Activated naive CD8-positive, alpha-beta T cell treated with anti-CD3 and anti-CD28 coated beads, Interleukin-2, amount 10 ng/mL, durations not matched to agents 7 days and 5 days (primary cell): ENCODE measurements at regions not wholly inside any gene's neighbourhood (a gene's known extent, or its start where the extent isn't known, plus 50 kb on each side); places are given as distances from the start of the nearest gene placed in this dataset.
"Not testable (repeated sequence)": the region's sequence is repeated elsewhere in the genome, so short reads cannot be mapped to it uniquely, and the experiment has no call there.

Experiments used
- ATAC-seq: fragments of 150-1000 bp; cut with Tn5 transposase; one replicate; pipeline ENCODE4 v1.10.0; 2021; ENCODE audit warnings: low read depth, moderate library complexity
- POLR2A ChIA-PET: fragments of 350-600 bp; sonication (Branson Sonifier 250); formaldehyde crosslinking; loops from one replicate; lab custom pipeline; 2021; ENCODE audit warnings: antibody characterized with exemption; lab: Charles Lee
- DNase-seq: peaks from one replicate; pipeline ENCODE4 v3.0.0; 2021
- H3K27ac Mint-ChIP-seq: one replicate; pipeline ENCODE4 v1.8.0; 2022; ENCODE audit warnings: mild to moderate bottlenecking, mixed read lengths
- H3K27me3 Mint-ChIP-seq: one replicate; pipeline ENCODE4 v1.8.0; 2022; ENCODE audit warnings: mild to moderate bottlenecking, moderate library complexity, mixed read lengths
- H3K36me3 Mint-ChIP-seq: one replicate; pipeline ENCODE4 v1.8.0; 2021; ENCODE audit warnings: mild to moderate bottlenecking, mixed read lengths
- H3K4me1 Mint-ChIP-seq: one replicate; pipeline ENCODE4 v1.8.0; 2021; ENCODE audit warnings: mixed read lengths
- H3K4me3 Mint-ChIP-seq: one replicate; pipeline ENCODE4 v1.8.0; 2022; ENCODE audit warnings: mild to moderate bottlenecking, moderate library complexity, mixed read lengths
- H3K9me3 Mint-ChIP-seq: one replicate; pipeline ENCODE4 v1.8.0; 2021; ENCODE audit warnings: mixed read lengths

DNA sequence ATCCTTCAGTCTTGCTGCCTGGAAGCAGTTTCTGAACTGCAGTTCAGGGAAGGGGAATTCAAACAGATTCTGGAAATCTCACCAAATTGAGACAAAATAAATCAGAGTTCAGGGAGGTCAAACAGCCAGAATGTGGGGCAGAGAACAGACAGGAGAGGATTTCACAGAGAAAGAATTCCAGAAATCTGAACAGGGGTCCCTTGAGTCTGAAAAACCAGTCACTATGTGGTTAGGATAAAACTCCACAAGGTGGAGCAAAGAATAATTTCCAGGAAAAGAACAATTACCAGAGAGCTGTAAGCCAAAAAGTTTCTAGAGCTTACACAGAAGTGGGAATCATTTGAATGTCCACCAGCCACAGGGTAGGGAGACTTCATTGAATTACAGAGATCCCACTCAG is 84.7 kb downstream of the URB2 start:
- Mint-ChIP-seq H3K4me1 (no peaks in the 10 kb centered on the region), H3K36me3 (no peaks in the 10 kb centered on the region), H3K27me3 (peaks cover 6% of the 10 kb centered on the region), H3K4me3 (no peak overlapping the region), H3K9me3 (peaks cover 6% of the 10 kb centered on the region), H3K27ac (no peak overlapping the region)
- DNase-seq = no peak
- POLR2A ChIA-PET = no interaction called here
- no peak for ATAC-seq

DNA sequence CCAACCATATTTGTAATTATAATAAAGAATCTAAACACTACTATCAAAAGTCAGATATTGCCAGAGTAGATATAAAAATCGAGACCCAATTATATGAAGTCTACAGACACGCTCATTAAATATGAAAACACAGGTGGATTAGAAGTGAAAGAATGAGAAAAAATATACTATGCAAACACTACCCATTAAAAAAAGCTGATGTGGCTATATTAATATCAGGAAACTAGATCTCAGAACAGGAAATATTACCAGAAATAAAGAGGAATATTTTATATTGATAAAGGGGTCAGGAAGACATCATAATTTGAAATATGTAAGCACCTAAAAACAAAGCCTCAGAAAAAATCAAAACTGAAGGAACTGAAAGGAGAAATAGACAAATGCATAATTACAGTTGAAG is 88.3 kb downstream of the URB2 start:
- POLR2A ChIA-PET = no interaction called here
- Mint-ChIP-seq H3K4me1 (no peaks in the 10 kb centered on the region), H3K27me3 (peaks cover 10% of the 10 kb centered on the region), H3K36me3 (no peaks in the 10 kb centered on the region), H3K4me3 (no peak overlapping the region), H3K9me3 (peaks cover under 1% of the 10 kb centered on the region), H3K27ac (no peak overlapping the region)
- DNase-seq (no peak), ATAC-seq (no peak)

DNA sequence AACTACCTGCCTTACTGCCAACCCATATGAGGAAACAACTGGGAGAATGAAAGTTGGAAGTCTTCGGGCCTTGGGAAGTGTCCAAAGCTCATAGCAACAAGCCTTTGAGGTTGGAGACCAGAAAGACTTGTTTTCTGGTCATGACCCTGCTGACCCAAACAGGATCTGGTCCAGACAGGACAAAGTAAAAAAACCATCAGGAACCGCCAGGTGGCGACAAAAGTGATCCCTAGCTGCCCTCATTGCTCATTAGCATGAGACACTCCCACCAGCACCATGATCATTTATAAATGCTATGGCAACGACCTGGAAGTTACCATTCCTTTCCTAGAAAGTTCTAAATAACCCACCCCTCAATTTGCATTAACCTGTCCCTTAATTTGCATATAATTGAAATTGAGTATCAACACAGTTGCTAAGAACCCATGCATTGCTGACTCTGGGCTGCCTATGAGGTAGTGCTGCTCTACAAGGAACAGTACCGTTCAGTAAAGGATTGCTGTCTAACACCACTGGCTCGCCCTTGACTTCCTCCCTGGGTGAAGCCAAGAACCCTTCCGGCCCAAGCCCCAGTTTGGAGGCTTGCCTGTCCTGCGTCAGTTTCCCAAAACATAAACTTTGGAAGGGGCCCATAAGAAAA is 89.0 kb downstream of the URB2 start:
- POLR2A ChIA-PET = no interaction called here
- DNase-seq (no peak), ATAC-seq (no peak)
- peaks cover 2% of the 10 kb centered on the region for H3K9me3 Mint-ChIP-seq
- no peaks in the 10 kb centered on the region for H3K36me3 Mint-ChIP-seq
- no peak overlapping the region for H3K4me3 Mint-ChIP-seq
- H3K27me3 Mint-ChIP-seq = peaks cover 11% of the 10 kb centered on the region
- H3K4me1 Mint-ChIP-seq = no peaks in the 10 kb centered on the region
- no peak overlapping the region for H3K27ac Mint-ChIP-seq

DNA sequence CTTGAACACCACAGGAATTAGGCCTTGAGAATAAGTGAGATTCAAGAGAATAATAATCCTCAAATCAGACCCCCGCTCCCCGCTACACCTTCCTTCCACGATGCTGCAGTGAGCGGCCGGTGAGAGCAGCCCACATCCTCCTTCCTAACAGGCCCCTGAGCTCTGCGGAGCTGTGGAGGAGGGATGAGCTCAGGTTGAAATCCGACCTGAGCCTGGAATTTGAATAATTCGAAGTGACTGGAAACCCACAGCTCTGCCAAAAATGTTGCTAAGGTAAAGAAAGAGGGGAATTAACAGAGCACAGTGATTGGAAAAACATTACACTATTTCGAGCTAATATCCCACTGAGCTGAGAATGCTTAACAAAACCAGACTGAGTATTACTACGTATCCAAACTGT is 90.0 kb downstream of the URB2 start:
- Mint-ChIP-seq H3K27me3 (peaks cover 9% of the 10 kb centered on the region), H3K27ac (no peak overlapping the region), H3K36me3 (no peaks in the 10 kb centered on the region), H3K4me1 (no peaks in the 10 kb centered on the region), H3K4me3 (no peak overlapping the region), H3K9me3 (peaks cover 2% of the 10 kb centered on the region)
- no peak for ATAC-seq
- POLR2A ChIA-PET = no interaction called here
- DNase-seq = no peak

DNA sequence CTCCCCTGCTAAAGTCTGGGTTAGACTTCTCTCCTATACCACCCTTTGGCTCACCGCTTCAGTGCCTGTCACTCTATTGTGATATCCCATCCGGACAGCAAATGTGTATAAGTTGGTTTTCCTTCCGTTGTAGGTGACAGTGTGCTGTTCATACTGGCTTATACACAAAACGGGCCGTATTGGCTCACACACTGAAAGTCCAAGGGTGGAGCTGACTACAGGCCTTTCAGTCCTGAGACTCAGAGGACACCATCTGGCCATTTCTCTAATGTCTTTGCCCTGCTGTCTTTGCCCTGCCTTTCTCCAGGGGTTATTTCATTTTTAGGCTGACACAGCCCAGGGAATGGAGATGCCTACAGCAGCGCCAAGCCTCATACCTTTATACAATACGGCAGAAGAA is 90.7 kb downstream of the URB2 start:
- Mint-ChIP-seq H3K36me3 (no peaks in the 10 kb centered on the region), H3K9me3 (peaks cover 3% of the 10 kb centered on the region), H3K4me3 (no peak overlapping the region), H3K4me1 (no peaks in the 10 kb centered on the region), H3K27me3 (peaks cover 6% of the 10 kb centered on the region), H3K27ac (no peak overlapping the region)
- ATAC-seq = no peak
- no peak for DNase-seq
- POLR2A ChIA-PET = no interaction called here

DNA sequence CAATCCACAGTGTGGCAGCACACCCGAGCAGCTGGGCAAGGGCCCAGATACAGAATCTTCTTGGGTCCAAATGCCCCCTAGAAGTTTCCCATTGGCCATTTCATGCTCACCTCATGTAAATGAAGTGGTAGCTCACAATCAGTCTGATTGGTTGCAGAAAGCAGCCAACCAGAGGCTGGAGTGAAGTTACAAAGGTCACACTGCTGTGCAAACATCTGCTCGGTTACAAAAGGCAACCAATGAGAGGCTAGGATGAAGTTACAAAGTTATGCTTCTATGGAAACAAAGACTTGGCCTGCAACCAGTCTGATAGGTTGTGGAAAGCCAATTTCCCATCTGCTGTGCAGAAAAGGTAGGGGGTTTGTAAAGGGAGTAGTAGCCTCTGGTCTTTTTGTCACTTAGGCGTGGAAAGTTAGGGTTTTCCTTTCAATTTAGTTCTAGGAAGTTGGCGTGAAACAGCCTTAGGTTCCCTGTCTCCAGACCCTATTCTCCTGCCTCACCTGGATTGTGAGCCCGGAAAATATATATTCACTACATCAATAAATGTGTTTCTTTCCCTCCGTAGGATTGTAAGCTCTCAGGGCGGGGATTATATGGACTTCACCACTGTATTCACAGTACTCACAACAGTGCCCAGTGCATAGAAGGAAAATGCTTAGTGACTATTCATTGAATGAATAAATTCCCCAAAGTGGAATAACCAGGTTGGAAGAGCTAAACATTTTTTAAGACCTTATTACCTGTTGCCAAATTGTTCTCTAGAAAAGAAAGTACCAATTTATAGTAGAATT is 91.9 kb downstream of the URB2 start:
- H3K9me3 Mint-ChIP-seq = peaks cover 5% of the 10 kb centered on the region
- DNase-seq = no peak
- POLR2A ChIA-PET = no interaction called here
- H3K36me3 Mint-ChIP-seq = no peaks in the 10 kb centered on the region
- peaks cover 6% of the 10 kb centered on the region for H3K27me3 Mint-ChIP-seq
- no peak for ATAC-seq
- H3K4me3 Mint-ChIP-seq = no peak overlapping the region
- H3K27ac Mint-ChIP-seq = no peak overlapping the region
- no peaks in the 10 kb centered on the region for H3K4me1 Mint-ChIP-seq

DNA sequence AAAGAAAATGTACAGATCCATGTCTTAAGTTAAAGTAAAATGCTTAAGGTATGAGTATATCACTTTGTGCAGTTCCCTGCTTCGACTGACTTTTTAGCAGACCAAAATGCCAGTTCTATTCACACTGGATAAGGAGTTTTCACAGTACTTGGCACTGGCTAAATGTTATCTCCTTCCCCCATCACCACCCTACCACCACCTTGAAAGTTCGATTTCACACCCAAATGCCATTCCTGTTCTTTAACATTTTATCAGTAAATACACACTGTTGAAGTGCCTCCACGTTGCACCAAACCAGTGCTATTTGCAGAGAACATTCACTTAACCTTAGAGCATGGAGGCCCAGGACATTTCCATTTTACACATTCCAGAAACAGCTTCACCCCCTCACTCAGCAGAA is 100.0 kb downstream of the URB2 start:
- Mint-ChIP-seq H3K4me3 (no peak overlapping the region), H3K4me1 (no peaks in the 10 kb centered on the region), H3K27me3 (peaks cover 6% of the 10 kb centered on the region), H3K36me3 (no peaks in the 10 kb centered on the region), H3K9me3 (peaks cover 3% of the 10 kb centered on the region), H3K27ac (no peak overlapping the region)
- DNase-seq (no peak), ATAC-seq (no peak)
- POLR2A ChIA-PET = no interaction called here

DNA sequence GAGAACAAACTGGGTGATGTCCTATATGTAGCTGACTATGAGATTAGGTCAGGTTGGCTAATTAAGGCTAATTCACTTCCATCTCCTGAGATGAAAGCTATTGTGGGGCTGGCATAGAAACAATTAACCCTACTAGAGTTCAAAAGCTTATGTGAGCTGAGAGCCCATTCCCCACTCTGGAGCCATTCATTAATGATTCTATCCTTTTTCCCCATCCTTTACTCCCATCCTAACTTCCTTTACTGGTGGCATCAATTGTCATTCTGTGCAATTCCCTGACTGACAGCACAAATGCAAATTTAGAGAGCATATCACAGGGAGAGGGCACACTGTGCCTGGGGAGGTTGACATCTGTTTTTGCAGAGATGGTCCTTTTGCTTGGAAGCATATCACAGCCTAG is 103.9 kb downstream of the URB2 start:
- POLR2A ChIA-PET = no interaction called here
- ATAC-seq (no peak), DNase-seq (no peak)
- no peak overlapping the region for H3K27ac Mint-ChIP-seq
- H3K4me1 Mint-ChIP-seq = no peaks in the 10 kb centered on the region
- H3K36me3 Mint-ChIP-seq = no peaks in the 10 kb centered on the region
- peaks cover 1% of the 10 kb centered on the region for H3K9me3 Mint-ChIP-seq
- no peak overlapping the region for H3K4me3 Mint-ChIP-seq
- H3K27me3 Mint-ChIP-seq = peaks cover 11% of the 10 kb centered on the region

DNA sequence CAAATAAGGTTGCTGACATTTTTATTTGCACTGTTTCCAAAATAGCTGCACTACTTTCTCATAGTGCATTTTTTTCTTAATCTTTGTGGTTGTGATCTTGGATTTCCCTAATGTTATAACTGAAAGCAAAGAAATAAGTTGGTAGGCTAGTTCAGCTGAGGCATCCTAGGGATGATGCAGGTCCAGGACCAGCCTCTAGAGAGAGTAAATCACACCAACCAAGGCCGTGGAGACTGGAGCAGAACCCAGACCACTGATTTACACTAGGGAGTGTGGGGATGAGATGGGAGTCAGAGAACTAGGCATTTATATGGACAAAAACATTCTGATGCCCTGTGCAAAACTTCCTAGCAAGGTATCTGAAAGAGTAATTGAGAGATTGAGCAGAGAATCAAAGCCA is 104.5 kb downstream of the URB2 start:
- no peaks in the 10 kb centered on the region for H3K36me3 Mint-ChIP-seq
- H3K4me3 Mint-ChIP-seq = no peak overlapping the region

DNA sequence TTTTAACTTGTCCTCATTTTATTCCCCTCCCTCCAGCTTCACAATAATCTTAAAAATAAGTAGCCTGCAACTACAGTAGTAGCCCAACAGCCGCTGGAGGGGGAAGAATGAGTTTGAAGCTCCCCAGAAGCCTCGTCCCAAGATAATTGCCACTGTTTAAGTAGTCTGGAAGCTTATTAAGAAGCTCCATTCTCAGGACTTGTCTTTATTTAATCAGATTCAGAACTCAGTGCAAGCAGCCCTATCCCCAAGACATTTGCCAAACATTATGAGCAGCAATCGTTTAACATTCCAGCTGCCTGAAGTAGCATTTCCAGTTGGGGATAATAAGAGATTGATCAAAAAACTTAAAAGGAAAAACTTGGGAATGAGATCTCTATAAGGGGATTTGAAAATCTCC is 106.0 kb downstream of the URB2 start:
- Mint-ChIP-seq H3K27me3 (peaks cover 11% of the 10 kb centered on the region), H3K9me3 (peaks cover 7% of the 10 kb centered on the region), H3K4me3 (no peak overlapping the region), H3K4me1 (no peaks in the 10 kb centered on the region), H3K27ac (no peak overlapping the region), H3K36me3 (peaks cover 2% of the 10 kb centered on the region)
- POLR2A ChIA-PET = no interaction called here
- ATAC-seq (no peak), DNase-seq (no peak)

More for the DNA sequence above, 104.5 kb downstream of the URB2 start:
- no peaks in the 10 kb centered on the region for H3K4me1 Mint-ChIP-seq
- H3K27ac Mint-ChIP-seq = no peak overlapping the region
- peaks cover 1% of the 10 kb centered on the region for H3K9me3 Mint-ChIP-seq
- H3K27me3 Mint-ChIP-seq = peaks cover 11% of the 10 kb centered on the region
- ATAC-seq = no peak
- POLR2A ChIA-PET = no interaction called here
- no peak for DNase-seq

DNA sequence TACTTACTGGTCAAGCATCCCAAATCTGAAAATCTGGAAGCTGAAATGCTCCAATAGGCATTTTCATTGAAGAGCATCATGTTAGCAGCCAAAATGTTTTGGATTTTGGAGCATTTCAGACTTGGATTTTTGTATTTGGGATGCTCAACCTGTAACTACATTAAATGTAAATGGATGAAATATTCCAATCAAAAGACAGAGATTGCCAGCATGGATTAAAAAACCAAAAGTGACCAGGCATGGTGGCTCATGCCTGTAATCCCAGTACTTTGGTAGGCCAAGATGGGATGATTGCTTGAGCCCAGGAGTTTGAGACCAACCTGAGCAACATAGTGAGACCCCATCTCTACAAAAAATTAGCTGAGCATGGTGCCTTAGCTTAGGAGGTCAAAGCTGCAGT is 110.3 kb downstream of the URB2 start:
- Mint-ChIP-seq H3K27ac (no peak overlapping the region), H3K4me1 (no peaks in the 10 kb centered on the region), H3K36me3 (peaks cover 2% of the 10 kb centered on the region), H3K4me3 (no peak overlapping the region), H3K9me3 (peaks cover 14% of the 10 kb centered on the region), H3K27me3 (peaks cover 7% of the 10 kb centered on the region)
- no peak for ATAC-seq
- DNase-seq = no peak
- POLR2A ChIA-PET = no interaction called here

DNA sequence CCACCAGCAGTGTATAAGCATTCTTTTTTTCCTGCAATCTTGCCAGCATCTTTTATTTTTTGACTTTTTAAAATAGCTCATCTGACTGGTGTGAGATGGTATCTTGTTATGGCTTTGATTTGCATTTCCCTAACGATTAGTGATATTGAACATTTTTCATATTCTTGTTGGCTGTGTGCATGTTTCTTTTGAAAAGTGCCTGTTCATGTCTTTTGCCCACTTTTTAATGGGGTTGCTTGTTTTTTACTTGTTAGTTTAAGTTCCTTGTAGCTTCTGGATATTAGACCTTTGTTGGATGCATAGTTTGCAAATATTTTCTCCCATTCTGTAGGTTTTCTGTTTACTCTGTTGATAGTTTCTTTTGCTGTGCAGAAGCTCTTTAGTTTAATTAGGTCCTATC is 116.6 kb downstream of the URB2 start:
- H3K4me3 Mint-ChIP-seq, H3K27ac Mint-ChIP-seq, DNase-seq, H3K4me1 Mint-ChIP-seq, POLR2A ChIA-PET, H3K36me3 Mint-ChIP-seq, ATAC-seq: not testable (repeated sequence)
- peaks cover 24% of the 10 kb centered on the region for H3K27me3 Mint-ChIP-seq
- H3K9me3 Mint-ChIP-seq = peaks cover 16% of the 10 kb centered on the region

DNA sequence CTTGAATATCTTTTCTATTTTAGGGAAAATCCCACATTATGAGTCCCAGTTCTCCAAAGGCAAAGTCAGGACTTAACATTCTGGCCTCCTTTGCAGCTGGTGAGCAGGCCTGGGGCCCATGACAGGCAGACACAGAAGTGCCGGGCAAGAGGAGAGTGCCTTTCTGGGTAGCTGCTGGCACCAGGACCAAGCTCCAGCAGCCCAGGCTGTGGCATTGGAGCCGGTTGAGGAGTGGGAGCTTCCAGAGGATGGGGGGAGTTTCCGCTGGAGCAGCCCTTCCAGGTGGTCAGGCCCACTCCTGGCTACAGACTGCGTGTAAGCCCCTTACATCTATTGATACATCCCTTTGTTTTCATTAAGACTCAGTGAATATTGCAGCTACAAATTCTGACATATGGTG is 123.9 kb downstream of the URB2 start:
- H3K36me3 Mint-ChIP-seq = peaks cover 2% of the 10 kb centered on the region

DNA sequence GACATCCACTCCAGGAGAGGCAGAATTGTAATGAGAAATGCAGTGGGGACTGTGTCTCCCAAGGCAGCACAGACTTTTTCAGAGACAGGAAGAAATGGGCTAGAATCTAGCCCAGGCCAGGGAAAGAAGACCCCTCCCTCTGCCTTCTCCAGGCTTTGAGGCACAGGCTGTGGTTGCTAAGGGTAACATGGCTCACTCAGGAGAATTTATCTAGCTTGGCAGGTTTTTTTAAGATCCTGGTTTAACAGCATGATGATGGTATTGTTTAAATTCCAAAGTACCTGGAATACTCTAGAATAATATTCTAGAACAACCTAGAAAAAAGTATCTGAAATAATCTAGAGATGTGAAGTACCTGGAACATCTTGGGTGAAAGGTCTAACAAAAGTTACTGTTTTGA is 125.6 kb downstream of the URB2 start:
- H3K27me3 Mint-ChIP-seq = peaks cover 6% of the 10 kb centered on the region
- H3K4me3 Mint-ChIP-seq = no peak overlapping the region
- no peak for DNase-seq
- H3K36me3 Mint-ChIP-seq = peaks cover 2% of the 10 kb centered on the region
- POLR2A ChIA-PET = no interaction called here
- no peak for ATAC-seq
- H3K9me3 Mint-ChIP-seq = no peaks in the 10 kb centered on the region
- peaks cover 6% of the 10 kb centered on the region for H3K4me1 Mint-ChIP-seq
- H3K27ac Mint-ChIP-seq = no peak overlapping the region

More for the DNA sequence above, 123.9 kb downstream of the URB2 start:
- Mint-ChIP-seq H3K9me3 (peaks cover 4% of the 10 kb centered on the region), H3K27ac (no peak overlapping the region), H3K4me3 (no peak overlapping the region), H3K4me1 (peaks cover 6% of the 10 kb centered on the region), H3K27me3 (peaks cover 9% of the 10 kb centered on the region)
- no peak for DNase-seq
- POLR2A ChIA-PET = no interaction called here
- no peak for ATAC-seq
